RPMI8226 (cell line): ENCODE measurements at regions not wholly inside any gene's neighbourhood (a gene's known extent, or its start where the extent isn't known, plus 50 kb on each side); places are given as distances from the start of the nearest gene placed in this dataset.
"Not testable (repeated sequence)": the region's sequence is repeated elsewhere in the genome, so short reads cannot be mapped to it uniquely, and the experiment has no call there.

ENCODE experiments used
- DNase-seq: peaks from one replicate; pipeline ENCODE4 v3.0.0-alpha.2; 2015

- DNase-seq: not testable (repeated sequence)
These were observed 132.8 kb upstream of the STARD13 start for GRCh38 chr13:33418224-33418953.

GRCh38 chr13:33420117-33420516 is 134.6 kb upstream of the STARD13 start:
- DNase-seq: not testable (repeated sequence)

GRCh38 chr13:33426131-33426530 is 140.6 kb upstream of the STARD13 start:
- DNase-seq: no peak

GRCh38 chr13:33433316-33433715 is 147.8 kb upstream of the STARD13 start:
- no peak for DNase-seq

- DNase-seq: no peak
These were observed 149.1 kb upstream of the STARD13 start for GRCh38 chr13:33434676-33435075.

GRCh38 chr13:33435207-33435606 is 149.7 kb upstream of the STARD13 start:
- no peak for DNase-seq

- DNase-seq: no peak
These were observed 153.4 kb upstream of the STARD13 start for GRCh38 chr13:33438918-33439317.

- no peak for DNase-seq
These were observed 155.5 kb upstream of the STARD13 start for GRCh38 chr13:33441015-33441414.

- no peak for DNase-seq
These were observed 159.5 kb upstream of the STARD13 start for GRCh38 chr13:33445024-33445423.

- DNase-seq: no peak
These were observed 159.9 kb upstream of the STARD13 start for GRCh38 chr13:33445476-33445875.

GRCh38 chr13:33446821-33447725 is 161.5 kb upstream of the STARD13 start:
- no peak for DNase-seq

GRCh38 chr13:33448889-33449288 is 163.3 kb upstream of the STARD13 start:
- DNase-seq: no peak

- no peak for DNase-seq
These were observed 165.6 kb upstream of the STARD13 start for GRCh38 chr13:33450956-33451709.

GRCh38 chr13:33452873-33453517 is 167.4 kb upstream of the STARD13 start:
- no peak for DNase-seq

- DNase-seq: no peak
These were observed 168.4 kb upstream of the STARD13 start for GRCh38 chr13:33453936-33454335.

- DNase-seq: no peak
These were observed 169.5 kb upstream of the STARD13 start for GRCh38 chr13:33454844-33455705.

GRCh38 chr13:33459702-33460101 is 174.1 kb upstream of the STARD13 start:
- no peak for DNase-seq

- no peak for DNase-seq
These were observed 176.6 kb upstream of the STARD13 start for GRCh38 chr13:33462109-33462508.

GRCh38 chr13:33464345-33464744 is 178.8 kb upstream of the STARD13 start:
- DNase-seq: no peak

- DNase-seq: no peak
These were observed 180.7 kb upstream of the STARD13 start for GRCh38 chr13:33466262-33466661.

GRCh38 chr13:33467556-33467955 is 182.0 kb upstream of the STARD13 start:
- no peak for DNase-seq

- DNase-seq: no peak
These were observed 185.6 kb upstream of the STARD13 start for GRCh38 chr13:33471204-33471603.
